ENCODE measurements at regions not wholly inside any gene's neighbourhood (a gene's known extent, or its start where the extent isn't known, plus 50 kb on each side); places are given as distances from the start of the nearest gene placed in this dataset.

DNA sequence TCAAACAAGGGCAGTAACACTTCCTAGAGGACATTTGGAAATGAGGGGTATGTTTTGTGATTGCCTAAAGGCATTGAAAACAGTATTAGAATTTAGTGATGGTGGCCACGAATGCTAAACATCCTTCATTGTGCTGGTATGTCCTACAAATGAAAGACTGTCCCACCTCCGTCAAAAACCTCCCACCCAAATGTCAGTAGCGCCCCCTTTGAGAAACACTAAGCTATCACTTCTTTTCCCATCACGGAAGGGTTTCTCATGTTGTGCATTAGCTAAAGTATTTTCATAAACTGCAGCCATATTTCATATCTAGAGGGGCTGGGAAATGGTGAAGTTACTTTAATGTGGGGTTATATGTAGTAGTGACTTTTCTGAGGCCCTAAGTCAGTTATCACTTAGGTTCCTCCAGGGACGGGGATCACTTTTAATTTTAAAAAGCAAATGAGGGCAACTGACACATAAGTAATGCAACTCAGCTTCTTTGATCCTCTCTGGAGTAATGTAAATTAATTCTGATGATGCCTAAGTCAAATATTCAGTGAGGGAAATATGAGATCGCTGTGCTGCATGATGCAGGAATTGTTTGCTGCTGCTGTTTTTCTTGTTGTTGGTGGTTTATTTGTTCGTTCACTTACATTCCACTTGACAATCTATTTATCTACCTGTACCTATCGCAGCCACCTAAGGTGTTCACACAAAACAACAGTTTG lies 1403.4 kb upstream of the TENM4 start:
- in situ Hi-C loops (cut with HindIII; ENCODE audit: low pct_unique_long_range_greater_than_20kb, low sequenced_read_pairs) = no loop called here
- no peak for DNase-seq (ENCODE audit: low read depth in 1 of 2, low spot score in 1 of 2)
- no peak for TF ChIP-seq JUND (IDR thresholded peaks at IDR 0.05; ENCODE audit: low read depth)

DNA sequence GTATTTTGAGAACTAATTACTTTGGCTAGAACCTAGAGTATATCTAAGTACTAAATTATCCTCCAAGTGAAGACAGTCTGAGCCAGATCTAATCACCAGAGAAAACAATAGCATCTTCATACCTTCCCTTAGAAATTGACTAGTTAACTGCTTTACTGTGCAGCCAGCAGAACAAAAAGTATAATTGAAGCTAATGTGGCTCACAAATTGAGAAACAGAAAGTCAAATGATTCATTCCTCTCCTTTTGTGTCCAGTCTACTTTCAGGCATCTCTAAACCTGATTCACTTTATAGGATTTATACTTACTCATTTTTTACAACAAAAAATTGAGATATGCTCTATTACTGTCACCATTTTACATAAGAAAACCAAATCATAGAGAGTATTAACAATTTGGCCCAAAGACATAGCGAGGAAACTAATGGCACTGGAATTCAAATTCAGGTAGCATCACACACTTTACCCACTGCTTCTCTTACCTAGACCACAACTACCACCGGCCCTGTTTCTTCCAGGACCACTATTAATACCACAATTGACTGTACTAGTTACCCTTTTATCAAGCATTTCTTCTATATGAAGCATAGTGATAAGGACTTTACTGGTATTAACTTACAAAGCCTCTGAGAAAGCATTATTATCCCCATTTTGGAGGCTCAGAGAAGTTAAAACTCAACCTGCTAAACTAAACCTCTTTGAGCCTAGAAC lies 1402.6 kb upstream of the TENM4 start:
- no peak for DNase-seq (ENCODE audit: low read depth in 1 of 2, low spot score in 1 of 2)
- TF ChIP-seq JUND (IDR thresholded peaks at IDR 0.05; ENCODE audit: low read depth) = no peak

DNA sequence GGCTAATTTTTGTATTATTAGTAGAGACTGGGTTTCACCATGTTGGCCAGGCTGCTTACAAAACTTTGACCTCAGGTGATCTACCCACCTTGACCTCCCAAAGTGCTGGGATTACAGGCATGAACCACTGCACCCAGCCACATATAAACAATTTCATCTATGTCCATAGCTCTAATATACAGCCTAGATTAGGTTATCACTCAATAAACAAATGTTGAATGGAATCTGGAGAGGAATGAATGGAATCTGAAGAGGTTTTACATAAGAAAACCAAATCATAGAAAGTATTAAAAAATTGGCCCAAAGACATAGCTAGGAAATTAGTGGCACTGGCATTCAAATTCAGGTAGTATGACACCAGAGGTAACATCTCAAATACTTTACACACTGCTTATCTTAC lies 1401.4 kb upstream of the TENM4 start:
- DNase-seq (ENCODE audit: low read depth in 1 of 2, low spot score in 1 of 2) = no peak
- in situ Hi-C loops (cut with HindIII; ENCODE audit: low pct_unique_long_range_greater_than_20kb, low sequenced_read_pairs) = no loop called here
- no peak for TF ChIP-seq JUND (IDR thresholded peaks at IDR 0.05; ENCODE audit: low read depth)

More for the DNA sequence above, 1402.6 kb upstream of the TENM4 start:
- in situ Hi-C loops (cut with HindIII; ENCODE audit: low pct_unique_long_range_greater_than_20kb, low sequenced_read_pairs) = no loop called here

DNA sequence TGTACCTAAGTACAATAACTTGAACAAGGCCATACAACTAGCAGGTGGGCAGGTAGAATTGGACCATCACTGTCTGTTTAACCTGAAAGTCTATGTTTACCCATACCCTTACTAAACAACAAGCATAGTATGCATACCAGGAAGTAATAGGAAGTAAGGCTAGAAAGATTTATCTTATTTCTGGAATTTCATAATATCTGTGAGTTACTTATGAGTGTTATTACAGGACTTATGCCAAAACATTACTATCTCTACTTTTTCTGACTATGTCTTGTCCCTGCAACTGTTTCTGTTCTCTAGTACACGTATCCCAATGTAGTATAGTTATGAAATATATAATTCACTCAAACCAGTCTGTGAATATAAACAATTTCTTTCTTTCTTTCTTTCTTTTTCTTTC lies 1400.8 kb upstream of the TENM4 start:
- TF ChIP-seq JUND (IDR thresholded peaks at IDR 0.05; ENCODE audit: low read depth) = no peak
- DNase-seq (ENCODE audit: low read depth in 1 of 2, low spot score in 1 of 2) = no peak

DNA sequence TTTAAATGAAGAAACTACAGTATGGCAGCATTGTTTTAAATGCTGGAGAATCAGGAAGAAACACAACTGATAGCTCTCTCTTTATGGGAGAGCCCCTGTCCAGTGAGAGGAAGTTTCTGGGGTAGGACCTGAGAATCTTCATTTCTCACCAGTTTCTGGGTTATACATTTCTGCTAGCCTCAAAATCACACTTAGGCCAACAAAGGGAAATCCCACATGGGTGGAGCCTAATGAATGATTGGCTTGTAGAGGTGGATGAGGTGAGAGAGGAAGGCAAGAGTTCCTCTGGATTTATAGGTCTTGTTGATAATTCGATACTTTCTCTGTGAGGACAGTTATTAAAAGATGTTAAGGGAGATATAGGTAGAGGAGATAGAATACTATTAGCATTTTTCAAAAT lies 1397.3 kb upstream of the TENM4 start:
- in situ Hi-C loops (cut with HindIII; ENCODE audit: low pct_unique_long_range_greater_than_20kb, low sequenced_read_pairs) = no loop called here
- no peak for DNase-seq (ENCODE audit: low read depth in 1 of 2, low spot score in 1 of 2)
- no peak for TF ChIP-seq JUND (IDR thresholded peaks at IDR 0.05; ENCODE audit: low read depth)

More for the DNA sequence above, 1400.8 kb upstream of the TENM4 start:
- in situ Hi-C loops (cut with HindIII; ENCODE audit: low pct_unique_long_range_greater_than_20kb, low sequenced_read_pairs) = no loop called here

DNA sequence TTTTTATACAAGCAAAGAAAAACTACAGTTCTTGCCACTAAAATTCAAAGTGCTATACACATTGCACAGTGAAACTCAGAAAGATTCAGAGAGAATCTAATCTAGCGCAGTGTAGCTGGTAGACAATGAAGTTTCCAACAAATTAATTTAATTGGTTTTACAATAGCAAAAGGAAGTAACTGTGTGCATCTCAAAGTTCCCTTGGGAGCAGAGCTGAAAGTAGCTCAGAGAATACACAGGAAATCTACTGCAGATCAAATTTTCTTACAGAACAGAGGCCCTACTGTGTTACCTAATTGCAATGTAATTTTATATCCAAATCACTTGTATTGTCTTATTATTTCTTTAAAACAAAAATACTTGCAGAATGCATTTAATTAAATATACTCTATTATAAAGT lies 1396.2 kb upstream of the TENM4 start:
- in situ Hi-C loops (cut with HindIII; ENCODE audit: low pct_unique_long_range_greater_than_20kb, low sequenced_read_pairs) = no loop called here
- no peak for TF ChIP-seq JUND (IDR thresholded peaks at IDR 0.05; ENCODE audit: low read depth)

DNA sequence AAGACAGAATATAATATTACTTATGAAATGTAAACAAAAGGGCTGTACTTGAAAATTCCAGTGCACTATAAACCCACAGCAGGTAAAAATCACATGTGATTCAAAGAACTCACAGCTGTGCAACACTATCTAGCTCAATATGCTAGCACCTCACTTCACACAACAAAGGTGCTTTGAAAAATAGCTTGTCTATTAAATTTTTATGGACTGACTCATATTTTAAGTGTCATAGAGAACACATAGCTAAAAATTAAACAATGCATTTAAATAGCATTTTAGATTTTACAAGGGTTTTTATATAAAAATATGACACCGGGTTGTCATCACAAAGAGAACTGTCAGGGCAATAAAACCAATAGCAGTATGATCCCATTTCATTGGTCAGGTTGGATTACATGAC lies 1390.5 kb upstream of the TENM4 start:
- in situ Hi-C loops (cut with HindIII; ENCODE audit: low pct_unique_long_range_greater_than_20kb, low sequenced_read_pairs) = no loop called here
- no peak for TF ChIP-seq JUND (IDR thresholded peaks at IDR 0.05; ENCODE audit: low read depth)
- DNase-seq (ENCODE audit: low read depth in 1 of 2, low spot score in 1 of 2) = no peak

More for the DNA sequence above, 1396.2 kb upstream of the TENM4 start:
- no peak for DNase-seq (ENCODE audit: low read depth in 1 of 2, low spot score in 1 of 2)

DNA sequence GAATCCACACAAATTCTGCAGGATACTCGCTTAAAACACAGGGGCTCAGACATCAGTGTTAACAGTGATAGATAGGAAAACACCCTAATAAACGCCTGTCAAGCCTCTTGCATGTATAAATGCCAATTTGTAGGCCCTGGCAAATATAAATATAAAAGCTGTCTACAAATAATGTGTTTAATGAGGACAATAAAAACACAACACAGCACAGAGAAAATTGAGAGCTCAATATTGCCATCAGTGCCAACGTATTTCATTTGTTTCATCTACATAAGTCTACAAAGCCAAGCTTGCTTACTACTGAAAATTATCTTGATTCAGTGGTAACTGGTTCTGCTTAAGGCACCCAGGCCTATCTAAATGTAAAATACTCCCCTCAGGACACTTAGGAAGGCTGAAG lies 1387.0 kb upstream of the TENM4 start:
- no peak for TF ChIP-seq JUND (IDR thresholded peaks at IDR 0.05; ENCODE audit: low read depth)
- no peak for DNase-seq (ENCODE audit: low read depth in 1 of 2, low spot score in 1 of 2)
- in situ Hi-C loops (cut with HindIII; ENCODE audit: low pct_unique_long_range_greater_than_20kb, low sequenced_read_pairs) = no loop called here

DNA sequence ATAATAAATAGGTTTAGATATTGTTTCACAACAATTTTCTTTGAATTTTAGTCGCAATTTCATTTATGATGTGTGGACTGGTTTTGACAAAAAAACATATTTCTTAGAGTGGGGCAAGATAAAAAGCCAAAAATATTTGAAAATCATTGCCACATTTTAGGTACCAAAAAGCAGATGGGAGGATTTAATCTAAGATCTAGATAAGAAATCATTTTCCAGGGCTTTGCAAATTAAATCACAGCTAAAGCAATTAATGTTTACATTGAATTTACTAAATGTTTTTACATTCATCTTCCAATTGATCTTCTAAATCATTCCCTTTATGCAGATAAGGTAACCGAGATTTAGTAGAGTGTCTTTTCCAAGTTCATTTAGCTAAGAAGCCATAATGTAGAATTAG lies 1386.0 kb upstream of the TENM4 start:
- TF ChIP-seq JUND (IDR thresholded peaks at IDR 0.05; ENCODE audit: low read depth) = no peak
- in situ Hi-C loops (cut with HindIII; ENCODE audit: low pct_unique_long_range_greater_than_20kb, low sequenced_read_pairs) = no loop called here
- DNase-seq (ENCODE audit: low read depth in 1 of 2, low spot score in 1 of 2) = no peak

DNA sequence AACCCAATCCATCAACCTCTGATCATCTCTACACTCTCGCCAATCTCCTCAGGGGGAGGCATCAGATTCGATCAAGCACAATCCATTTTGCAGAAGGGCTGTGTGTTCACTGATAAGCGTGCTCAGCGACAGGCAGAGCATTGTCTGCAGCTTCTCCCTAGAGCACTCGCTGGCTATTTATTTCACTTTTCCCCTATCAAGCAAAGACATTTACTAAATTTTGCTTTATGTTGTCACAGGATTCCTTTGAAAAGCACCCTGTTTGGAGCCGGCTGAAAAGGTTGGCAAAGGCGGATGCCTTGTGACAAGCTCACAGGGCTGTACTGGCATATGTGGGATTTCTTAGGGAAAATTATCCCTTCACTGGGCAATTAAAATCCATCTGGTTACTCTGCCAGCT lies 1381.5 kb upstream of the TENM4 start:
- in situ Hi-C loops (cut with HindIII; ENCODE audit: low pct_unique_long_range_greater_than_20kb, low sequenced_read_pairs) = no loop called here
- DNase-seq (ENCODE audit: low read depth in 1 of 2, low spot score in 1 of 2) = no peak
- no peak for TF ChIP-seq JUND (IDR thresholded peaks at IDR 0.05; ENCODE audit: low read depth)

DNA sequence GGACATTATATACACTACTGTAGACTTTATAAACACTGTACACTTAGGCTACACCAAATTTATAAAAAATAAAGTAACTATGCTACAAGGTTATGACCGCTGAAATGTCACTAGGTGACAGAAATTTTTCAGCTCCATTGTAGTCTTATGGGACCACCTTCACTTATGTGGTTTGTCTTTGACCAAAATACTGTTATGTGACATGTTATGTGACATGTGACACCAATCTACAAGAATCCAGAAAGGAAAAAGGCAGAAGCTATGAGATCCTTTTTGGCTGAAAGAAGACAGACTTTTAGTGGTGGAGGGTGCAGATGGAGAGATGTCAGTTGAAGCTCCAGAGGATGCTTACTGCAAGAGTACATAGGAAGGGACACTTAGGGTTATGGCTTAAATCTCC lies 1378.4 kb upstream of the TENM4 start:
- no peak for TF ChIP-seq JUND (IDR thresholded peaks at IDR 0.05; ENCODE audit: low read depth)
- in situ Hi-C loops (cut with HindIII; ENCODE audit: low pct_unique_long_range_greater_than_20kb, low sequenced_read_pairs) = no loop called here
- DNase-seq (ENCODE audit: low read depth in 1 of 2, low spot score in 1 of 2) = no peak

DNA sequence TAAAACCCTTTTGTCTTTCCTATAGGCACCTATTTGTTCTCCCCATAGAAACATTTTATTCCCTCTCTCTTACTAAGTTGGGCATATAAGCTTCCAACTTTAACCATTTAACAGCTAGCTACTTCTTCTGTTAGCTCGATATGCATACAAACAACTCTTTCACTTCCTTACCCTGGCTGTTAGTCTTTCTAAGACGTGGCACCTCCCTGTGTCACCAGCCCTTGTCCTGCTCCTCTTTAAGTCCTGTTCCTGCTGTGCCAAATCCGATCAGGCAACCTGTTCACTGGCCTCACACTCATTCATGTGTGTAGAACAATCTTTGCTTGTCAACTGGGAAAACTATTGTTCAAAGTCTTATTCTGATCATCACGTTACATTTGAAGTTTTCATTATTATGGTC lies 1376.1 kb upstream of the TENM4 start:
- no peak for DNase-seq (ENCODE audit: low read depth in 1 of 2, low spot score in 1 of 2)
- TF ChIP-seq JUND (IDR thresholded peaks at IDR 0.05; ENCODE audit: low read depth) = no peak
- in situ Hi-C loops (cut with HindIII; ENCODE audit: low pct_unique_long_range_greater_than_20kb, low sequenced_read_pairs) = no loop called here

DNA sequence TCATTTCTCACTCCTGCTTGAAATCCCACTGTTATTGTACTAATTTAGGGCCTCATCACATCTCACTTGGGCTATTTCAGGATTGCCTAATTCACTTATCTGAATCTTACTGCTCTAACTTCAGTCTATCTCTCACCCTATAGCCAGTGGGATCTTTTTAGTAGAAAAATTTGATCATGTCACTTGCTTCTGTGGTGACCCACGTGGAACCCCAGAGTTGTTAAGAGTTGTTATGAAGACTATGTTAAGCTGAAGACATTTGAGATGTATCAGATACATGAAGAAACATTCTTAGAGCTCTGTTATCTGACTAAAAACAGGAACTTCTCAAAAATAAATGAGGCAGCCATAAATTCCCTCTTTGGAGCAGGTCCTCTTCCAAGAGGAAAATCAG lies 1375.6 kb upstream of the TENM4 start:
- no peak for TF ChIP-seq JUND (IDR thresholded peaks at IDR 0.05; ENCODE audit: low read depth)
- no peak for DNase-seq (ENCODE audit: low read depth in 1 of 2, low spot score in 1 of 2)
- in situ Hi-C loops (cut with HindIII; ENCODE audit: low pct_unique_long_range_greater_than_20kb, low sequenced_read_pairs) = no loop called here
